CD4-positive, alpha-beta T cell treated with Interleukin-21 for 1 hour (primary cell): ENCODE measurements at regions not wholly inside any gene's neighbourhood (a gene's known extent, or its start where the extent isn't known, plus 50 kb on each side); places are given as distances from the start of the nearest gene placed in this dataset.

Experiments
- DNase-seq: peaks from one replicate; pipeline ENCODE4 v3.0.0-alpha.2; 2020

DNA sequence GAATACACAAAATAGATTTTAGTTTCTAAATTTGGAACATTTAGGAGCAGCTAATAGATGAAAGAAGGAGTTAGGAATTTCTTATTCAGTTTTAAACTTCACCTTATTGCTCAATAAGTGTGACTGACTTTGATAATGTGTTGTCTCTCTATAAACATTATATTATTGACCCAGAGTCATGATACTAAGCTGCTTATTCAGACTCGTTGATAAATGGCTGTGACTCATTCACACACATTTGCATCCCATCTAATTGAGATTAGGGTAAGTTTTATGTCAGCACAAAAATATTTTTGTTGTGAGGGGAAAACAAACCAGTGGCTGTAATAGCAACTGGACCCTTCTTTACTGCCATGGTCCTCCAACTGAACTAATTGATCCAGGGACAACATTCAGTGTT, 137.6 kb downstream of the GOLIM4 start:
- DNase-seq = no peak

DNA sequence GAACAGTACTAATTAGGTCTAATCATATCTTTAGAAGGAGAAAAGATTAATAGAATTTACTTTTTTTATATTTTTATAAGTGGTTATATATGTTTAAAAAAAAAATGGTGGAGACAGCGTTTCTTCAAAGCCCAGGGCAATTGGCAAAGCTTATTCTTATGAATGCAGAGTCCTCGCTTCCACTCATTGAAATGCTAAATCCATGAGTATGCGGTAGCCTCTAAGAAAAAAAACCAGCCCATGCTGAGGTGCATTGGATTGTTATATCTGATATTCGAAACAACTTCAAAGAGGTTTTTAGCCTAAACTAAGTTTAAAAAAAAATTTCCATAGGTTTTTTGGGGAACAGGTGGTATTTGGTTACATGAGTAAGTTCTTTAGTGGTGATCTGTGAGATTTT, 142.8 kb downstream of the GOLIM4 start:
- DNase-seq = no peak

DNA sequence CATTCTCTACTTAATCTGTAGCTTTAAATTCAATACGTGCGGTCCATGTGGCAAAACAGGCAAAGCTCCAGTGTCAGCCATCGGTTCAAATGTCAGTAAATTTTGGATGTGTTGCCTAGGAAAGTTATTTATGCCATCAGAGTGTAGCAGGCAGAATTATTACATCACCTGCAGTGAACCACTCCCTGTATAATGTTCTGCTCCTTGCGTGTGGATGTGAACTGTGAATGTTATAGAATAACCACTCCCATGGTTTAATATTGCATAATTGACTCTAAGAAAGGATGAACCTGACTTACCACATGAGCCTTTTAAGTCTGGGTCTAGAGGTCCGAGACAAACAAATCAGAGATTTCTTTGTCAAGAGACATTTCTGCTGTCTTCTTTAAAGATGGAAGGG, 145.5 kb downstream of the GOLIM4 start:
- DNase-seq = no peak

DNA sequence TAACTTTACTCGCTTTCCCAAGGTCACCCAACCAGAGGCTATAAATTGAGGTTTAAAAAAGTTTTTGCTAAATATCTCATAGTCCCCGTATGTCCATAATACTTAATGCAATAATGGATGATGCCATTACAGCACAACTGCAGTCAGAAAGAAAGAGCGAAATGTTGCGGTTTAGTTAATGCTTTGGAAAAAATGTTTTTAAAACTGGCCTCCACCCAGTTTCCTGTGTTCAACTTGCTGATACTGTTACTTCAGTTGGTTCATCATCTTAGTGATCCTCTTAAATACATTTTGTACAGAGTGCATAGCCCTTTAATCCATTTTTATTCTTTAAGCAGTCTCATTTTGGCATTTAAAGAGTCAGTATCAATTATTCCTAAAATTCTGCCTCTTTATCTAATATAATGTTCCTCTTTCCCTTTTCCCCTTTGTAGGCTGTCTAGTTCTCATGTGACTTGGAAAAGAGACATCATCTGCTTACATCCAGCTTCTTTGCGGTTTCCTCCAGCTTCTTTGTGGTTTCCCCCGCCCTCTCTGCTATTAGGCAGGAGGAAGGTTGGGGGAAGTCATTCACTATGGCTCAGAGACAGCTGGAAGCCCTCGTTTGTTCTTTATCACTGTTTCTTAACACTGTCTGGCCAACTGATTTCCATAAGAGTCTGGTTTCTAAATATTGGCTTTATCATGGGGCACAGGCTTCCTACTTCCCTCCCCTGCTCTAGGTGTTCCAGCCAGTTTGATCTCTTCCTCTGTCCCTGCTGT, 154.3 kb downstream of the GOLIM4 start:
- DNase-seq = no peak

DNA sequence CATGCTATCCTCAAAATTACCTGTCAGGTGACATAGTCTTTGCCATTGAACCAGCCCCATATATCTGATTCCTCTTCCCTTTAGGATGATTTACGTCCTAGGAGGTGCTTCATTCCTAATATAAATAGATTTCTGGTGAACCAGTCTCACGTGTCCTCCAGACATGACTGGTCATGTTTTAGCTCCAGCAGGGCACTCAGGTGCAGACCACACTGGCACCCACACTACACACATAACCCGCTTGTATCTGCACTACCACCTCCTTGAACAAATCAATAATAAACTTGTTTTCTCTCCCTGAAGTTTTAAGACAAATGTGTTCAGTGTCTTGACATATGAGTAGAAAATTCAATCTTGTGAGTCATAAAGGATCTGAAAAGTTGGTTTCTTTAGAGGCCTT, 155.5 kb downstream of the GOLIM4 start:
- DNase-seq = no peak

DNA sequence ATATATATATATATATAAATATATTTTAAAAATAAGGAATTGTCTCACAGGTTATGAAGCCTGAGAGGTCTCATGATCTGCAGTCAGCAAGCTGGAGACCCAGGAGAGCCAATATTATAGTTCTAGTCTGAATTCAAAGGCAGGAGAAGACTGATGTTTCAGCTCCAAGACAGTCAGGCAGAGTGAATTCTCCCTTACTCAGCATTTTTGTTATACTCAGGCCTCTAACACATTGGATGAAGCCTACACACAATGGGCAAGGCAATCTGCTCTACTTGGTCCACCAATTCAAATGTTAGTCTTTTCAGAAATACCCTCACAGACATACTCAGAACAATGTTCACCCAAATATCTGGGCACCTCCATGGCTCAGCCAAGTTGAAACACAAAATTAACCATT, 157.2 kb downstream of the GOLIM4 start:
- no peak for DNase-seq

DNA sequence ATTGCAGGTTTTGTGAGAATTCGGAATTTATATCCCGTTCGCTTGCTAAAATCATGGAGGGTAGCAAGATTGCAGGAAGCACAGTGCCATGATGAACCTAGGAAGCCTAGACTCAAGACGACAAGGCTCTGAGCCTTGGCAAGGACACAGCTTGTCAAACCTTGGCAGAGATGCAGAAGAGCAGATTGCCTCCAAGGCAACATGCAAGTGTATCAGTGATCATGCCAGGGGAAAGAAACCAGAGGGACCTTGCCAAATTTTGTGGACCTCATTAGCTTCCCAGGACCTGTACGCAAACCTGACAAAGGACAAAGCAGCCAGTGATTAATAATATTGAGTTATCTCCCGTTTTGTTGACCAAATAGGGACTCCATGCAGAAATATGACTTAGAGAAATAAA, 159.7 kb downstream of the GOLIM4 start:
- no peak for DNase-seq

DNA sequence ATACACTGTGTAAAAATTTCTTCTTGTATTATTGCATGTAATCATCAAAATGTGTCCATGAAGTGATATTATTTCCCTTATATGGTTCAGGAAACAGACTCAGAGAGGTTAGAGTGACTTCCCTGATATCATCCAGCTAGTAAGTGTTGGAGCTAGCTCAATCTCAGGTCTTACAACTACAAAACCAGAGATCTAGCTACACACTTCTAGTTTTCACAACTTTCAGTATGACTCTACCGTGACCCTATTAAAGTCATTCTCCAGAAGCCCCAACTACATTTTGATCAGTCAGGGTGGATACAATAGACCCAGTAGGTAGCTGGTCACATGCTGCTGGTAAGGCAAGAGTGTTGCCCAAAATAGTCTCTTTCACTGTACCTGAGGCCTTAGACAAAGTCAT, 165.3 kb downstream of the GOLIM4 start:
- DNase-seq = no peak

DNA sequence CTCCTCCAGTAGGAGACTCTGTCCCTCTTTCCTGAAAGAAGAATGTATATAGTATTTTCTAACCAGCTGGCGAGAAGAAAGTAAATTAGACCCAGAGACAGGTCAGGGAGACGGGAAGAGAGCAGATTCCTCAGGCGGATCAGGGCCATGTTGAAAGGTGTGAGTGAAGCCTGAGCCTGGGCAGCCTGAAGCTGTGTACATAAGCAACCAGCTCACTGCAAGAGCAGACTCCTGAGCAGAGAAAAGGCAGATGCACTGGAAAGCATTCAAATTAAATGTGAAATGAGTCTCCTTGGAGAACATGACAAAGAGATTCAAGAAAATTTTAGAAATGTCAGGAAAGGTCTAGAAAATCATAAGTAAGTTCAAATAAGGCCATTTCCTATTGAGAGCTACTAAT, 165.8 kb downstream of the GOLIM4 start:
- DNase-seq = no peak

DNA sequence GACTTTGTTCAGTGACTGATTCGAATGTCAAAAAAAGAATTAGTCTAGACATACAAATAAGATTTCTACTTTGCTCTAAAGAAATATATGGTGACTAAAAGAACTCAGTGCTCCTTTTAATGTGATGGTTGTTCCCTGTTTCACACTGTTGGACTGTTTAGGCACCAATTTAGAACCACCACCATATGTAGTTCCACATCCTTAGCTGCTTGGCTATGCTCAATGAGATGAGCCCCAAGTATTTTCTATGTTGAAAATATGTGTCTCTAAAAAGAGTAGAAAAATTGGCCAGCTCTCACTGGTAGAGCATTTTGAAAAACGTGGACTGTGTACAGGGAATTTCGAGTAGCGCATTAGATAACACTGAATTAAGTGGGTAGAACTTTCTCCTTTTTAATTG, 167.3 kb downstream of the GOLIM4 start:
- DNase-seq = no peak

DNA sequence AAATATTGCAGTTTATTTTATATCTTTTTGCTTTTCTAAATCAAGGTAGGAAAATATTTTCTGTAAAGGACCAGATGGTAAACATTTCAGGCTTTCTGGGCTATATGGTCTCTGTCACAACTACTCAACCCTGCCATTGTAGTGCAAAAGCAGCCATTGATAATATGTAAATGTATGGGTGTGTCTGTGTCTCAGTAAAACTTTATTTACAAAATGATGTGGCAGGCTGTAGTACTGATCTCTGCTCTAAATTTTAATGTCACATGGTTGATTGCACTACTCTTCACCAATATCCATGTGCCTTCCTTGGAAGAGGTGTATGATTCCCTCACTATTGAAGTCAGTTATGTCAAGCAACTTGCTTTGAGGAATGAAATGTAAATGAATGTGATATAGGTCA, 175.0 kb downstream of the GOLIM4 start:
- DNase-seq = no peak

DNA sequence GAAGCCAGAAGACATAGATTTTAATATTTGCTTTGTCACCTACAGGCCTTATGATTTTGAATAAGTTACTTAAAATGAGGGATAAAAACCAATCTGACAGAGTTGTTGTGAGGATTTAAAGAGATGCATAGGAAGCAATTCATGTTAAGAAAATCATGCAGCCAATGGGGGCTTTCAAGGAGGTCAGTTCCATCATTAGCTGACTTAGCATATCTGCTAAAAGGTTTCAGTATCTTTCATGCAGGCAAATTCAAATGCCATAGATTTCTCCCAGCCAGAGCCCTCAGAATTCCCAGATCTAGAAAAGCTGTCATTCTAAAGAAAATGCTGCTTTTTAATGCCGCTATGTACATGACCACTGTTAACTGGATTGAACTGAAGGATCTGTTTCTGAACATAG, 176.1 kb downstream of the GOLIM4 start:
- no peak for DNase-seq

DNA sequence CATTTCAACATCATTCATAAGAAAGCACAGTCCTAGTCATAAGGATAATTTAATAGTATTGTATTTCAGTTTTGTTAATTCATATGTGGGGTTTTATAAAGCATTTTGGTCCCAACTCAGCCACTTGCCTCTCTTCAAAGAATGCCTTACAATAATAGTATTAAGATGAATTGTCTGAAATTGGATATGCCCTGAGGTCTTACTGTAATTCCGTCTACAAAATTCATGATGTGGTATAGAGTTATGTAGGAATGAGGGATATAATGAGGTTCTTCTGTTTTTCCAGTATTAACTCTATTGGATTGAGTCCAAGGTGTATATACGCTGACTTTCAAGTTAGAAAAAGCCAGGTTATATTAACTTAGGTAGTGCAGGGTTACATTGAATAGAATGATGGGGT, 177.0 kb downstream of the GOLIM4 start:
- no peak for DNase-seq

DNA sequence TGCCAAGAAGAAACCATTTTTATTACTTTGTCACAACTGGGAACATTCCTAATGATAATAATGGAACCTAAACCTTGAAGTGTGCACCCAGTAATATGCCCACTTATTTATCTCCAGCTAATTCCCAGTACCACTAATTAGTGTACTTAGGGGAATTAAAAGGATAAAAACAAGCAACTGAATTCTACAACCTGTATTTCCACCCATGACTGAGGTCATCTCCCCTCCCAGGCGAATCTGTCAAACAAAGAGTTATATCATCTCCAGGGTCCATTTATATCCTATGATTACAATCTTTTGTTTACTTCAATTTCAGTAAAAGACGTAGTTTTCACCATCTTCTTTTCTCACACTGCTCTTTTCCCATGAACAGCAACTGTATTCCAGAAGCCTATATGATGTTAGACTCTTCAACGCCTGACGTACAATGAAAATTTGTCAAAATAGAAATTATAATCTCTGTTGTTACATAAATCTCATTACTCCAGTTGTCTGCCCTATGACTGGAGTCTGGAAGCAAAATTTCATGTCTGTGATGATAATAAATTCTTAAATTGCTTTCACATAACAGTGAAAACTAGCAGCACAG, 177.6 kb downstream of the GOLIM4 start:
- no peak for DNase-seq

DNA sequence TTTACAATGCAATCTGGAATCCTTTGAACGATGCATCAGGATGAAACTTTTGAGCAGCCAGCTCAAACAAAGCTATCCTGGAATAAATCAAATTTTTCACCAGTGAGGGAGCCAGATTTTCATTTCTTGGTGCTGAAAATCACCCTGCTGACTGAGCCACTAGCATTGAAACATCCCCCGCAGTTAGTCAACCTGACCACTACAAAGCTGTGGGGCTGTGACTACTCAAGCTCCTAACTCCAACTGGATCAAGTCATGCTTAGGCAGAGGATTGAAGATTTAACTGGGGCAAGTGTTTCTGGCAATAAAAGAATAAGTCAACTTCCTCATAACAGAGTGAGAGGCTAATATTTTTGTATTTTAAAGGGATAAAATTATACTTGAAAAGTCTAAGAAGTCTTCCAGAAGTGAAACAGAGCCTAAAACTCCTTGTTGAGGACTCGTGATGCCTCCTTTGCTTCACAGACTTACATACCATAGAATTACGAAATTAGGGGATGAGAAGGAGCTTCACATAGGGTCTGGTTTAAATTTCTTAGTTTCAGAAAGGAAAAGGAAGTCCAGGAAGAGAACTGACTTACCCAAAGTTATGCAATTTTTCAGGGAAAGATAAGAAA, 177.8 kb downstream of the SERPINI1 start:
- no peak for DNase-seq

DNA sequence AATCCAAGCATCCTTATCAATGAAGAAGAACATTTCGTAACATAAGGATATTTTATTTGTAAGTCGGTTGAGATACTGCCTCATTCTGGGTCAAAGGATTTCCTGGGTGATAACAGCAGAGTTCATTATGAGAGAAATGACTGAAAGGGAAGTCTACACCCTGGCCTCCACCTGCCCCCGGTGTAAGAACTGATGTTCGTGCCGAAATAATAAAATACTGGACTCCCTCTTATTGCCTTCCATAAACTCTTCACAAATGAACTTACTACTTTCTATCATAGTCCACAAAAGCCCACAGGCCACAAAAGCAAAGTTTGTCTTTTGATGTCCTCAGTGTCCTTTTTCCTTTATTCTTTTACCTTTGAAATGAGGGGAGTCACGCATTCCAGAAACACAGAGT, 174.4 kb downstream of the SERPINI1 start:
- DNase-seq = no peak

DNA sequence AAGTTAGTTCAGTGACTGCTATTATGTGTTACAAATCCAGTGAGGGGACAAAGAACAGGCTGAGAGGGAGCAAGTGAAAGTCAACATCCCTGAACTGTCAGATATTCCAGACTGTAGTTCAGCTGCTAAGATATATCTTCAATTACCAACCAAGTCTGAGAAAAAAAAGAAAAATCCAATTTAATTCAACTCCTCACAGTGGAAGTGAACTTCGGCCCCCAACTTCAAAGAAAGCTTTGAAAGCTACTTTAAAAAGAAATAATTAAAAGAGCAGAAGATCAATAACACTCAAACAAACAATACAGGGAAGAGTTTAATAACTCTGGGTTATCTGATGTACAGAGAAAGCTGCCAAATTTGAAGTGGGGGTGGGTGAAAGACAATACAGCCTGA, 174.0 kb downstream of the SERPINI1 start:
- DNase-seq = no peak

DNA sequence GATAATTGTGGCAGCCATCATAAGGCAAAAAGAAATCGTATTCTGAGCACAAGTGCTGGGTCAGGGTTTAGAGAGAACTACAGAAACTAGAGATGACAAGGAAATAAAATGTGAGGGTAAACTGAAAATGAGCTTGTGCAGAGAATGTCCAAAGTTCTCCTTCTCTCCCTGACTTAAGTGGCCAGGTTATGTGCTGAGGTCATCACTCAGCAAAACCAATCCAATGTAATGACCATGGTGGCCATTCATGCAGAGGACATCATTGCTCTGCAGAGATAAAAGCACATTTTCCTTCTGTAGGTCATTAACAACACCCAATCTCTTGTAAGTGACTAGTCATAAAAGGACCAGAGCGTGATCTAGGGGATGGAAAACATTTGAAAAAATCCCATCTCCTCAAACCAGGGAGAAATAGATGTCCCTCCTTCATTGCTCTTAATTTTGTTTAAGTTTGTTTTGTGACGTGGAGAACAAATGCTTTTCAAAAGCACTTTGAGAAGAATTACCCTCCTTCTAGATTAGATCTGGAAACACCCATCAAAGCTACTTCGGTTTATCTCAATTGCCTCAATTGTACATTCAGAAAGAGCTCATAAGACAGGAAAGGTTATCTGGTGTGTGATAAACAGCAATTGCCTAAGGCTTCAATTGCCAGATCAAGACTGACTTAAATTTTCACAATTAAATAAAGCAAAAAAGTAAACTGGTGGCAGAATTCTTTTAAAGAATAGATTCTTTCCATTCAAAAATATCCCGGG, 173.4 kb downstream of the SERPINI1 start:
- no peak for DNase-seq

DNA sequence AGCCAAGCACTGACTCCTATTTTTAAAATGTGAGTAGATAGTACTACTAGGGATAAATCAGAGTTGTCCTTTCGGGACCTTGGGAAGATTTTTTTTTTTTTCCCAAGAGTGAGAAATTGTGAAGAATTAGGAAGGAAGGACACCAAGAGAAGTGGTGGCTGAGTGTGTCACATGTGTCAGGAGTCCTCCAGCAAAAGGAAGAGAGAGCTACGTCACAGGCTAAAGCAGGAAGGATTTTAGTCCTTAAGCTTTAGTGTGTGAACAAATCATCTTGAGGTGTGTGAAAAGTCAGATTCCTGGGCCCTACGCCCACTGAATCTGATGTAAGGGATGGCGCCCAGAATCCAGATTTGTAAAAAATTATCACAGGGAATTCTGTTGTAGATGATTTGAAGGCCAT, 172.7 kb downstream of the SERPINI1 start:
- no peak for DNase-seq

DNA sequence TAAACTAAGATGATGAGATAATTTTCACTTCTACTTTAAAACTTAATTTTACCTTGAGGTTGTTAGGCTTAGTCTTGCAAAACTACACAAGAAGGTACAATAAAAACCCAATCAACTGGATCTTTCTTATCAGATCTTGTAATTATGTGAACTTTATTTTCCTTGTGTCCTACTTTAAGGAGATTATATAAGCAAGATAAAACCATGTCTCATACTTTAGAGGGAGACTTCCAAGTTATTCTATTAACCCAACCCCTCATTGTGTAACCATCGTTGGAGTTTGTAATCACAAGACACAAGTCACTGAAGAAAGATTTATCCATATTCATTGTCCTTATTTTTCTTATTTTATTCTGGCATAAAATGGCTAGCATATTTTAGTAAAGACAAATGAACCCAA, 165.6 kb downstream of the SERPINI1 start:
- DNase-seq = no peak

DNA sequence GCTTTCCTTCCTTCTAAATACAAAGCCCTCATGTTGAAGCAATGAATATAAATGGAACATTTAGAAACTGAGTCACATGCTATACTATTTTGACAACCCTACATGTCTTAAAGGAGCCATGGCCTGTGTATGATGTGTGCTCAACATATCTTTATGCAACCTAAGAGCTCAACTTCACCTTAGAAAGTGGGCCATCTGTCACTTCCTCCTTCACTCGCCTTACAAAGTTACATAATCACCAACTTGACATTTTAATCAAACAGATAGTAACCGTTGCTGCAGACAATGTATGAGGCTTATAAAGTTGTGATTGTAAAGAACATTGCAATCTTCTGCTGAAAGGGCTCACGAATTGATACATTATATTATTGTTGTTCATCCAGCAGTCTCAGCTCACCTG, 163.6 kb downstream of the SERPINI1 start:
- DNase-seq = no peak

DNA sequence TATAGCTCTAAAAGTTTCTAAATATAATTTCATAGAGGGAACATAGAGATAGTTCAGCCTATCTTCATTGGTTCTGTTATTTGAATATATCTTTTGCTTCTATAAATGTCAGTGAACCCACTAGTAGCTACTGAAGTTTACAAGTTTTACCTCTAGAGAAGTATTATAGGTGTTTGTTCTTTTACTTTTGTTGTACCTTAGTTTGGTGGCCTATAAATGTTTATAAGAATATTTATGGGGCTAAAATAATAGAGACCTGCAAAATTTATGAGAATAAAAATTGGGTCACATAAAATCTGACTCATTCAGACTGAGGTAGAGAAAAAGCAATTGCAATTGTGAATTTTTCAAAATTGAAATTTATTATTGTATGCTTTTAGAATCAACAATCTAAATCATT, 162.6 kb downstream of the SERPINI1 start:
- DNase-seq = no peak

DNA sequence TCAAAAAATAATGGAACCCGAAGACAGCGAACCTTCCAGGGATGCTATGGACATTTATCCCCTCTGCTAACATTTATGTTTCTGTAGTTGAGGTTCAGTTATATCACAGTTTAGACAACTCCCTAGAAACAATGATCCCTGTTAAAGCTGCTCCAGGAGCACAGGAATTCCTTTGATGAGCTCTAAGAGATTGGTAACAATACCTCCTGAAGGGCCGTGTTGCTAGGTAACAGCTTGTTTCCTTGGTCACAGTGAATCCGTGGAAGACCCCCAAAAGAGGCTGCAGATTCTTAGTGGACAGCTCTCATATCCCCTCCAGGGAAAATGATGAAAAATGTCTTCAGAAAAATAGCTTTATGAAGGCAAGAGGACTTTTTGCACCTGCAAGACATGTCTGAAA, 160.2 kb downstream of the SERPINI1 start:
- no peak for DNase-seq

DNA sequence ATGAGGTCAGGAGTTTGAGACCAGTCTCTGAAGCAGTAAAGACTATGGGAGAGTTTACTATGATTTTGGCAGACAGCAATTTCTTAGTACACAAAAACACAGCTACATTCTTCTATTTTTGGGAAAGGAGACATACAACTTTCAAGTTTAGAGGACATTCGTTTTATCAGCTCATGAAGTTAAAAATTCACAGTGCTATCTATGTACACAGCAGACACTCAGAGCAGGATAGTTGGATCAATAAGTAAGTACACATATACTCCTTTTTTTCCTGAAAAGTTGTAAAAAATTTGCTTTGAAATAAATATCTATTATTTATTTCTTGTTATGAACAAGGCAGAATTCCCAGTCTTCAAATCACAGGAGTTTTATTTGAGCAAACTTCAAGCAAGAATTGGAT, 159.7 kb downstream of the SERPINI1 start:
- DNase-seq = no peak
